MM.1S (cell line): ENCODE measurements at regions not wholly inside any gene's neighbourhood (a gene's known extent, or its start where the extent isn't known, plus 50 kb on each side); places are given as distances from the start of the nearest gene placed in this dataset.

Experiments used
- EZH2phosphoT487 ChIP-seq: fragments of 300-600 bp; sonication (generic); IDR thresholded peaks from 2 replicates; pipeline ENCODE4 v1.6.1; 2018; ENCODE audit warnings: antibody characterized with exemption, low read length
- TF ChIP-seq, protein P1 (sequence below): fragments of 300-600 bp; sonication (generic); IDR thresholded peaks from 2 replicates; pipeline ENCODE4 v1.5.1; 2016; ENCODE audit warnings: antibody characterized with exemption, low read length, mixed read lengths

- TF ChIP-seq, protein P1, sequence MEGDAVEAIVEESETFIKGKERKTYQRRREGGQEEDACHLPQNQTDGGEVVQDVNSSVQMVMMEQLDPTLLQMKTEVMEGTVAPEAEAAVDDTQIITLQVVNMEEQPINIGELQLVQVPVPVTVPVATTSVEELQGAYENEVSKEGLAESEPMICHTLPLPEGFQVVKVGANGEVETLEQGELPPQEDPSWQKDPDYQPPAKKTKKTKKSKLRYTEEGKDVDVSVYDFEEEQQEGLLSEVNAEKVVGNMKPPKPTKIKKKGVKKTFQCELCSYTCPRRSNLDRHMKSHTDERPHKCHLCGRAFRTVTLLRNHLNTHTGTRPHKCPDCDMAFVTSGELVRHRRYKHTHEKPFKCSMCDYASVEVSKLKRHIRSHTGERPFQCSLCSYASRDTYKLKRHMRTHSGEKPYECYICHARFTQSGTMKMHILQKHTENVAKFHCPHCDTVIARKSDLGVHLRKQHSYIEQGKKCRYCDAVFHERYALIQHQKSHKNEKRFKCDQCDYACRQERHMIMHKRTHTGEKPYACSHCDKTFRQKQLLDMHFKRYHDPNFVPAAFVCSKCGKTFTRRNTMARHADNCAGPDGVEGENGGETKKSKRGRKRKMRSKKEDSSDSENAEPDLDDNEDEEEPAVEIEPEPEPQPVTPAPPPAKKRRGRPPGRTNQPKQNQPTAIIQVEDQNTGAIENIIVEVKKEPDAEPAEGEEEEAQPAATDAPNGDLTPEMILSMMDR, result no peak
- TF ChIP-seq EZH2phosphoT487, result no peak
These were observed 1200.5 kb downstream of the SI start for GRCh38 chr3:163877805-163878204.
